ENCODE measurements at regions not wholly inside any gene's neighbourhood (a gene's known extent, or its start where the extent isn't known, plus 50 kb on each side); places are given as distances from the start of the nearest gene placed in this dataset.

DNA sequence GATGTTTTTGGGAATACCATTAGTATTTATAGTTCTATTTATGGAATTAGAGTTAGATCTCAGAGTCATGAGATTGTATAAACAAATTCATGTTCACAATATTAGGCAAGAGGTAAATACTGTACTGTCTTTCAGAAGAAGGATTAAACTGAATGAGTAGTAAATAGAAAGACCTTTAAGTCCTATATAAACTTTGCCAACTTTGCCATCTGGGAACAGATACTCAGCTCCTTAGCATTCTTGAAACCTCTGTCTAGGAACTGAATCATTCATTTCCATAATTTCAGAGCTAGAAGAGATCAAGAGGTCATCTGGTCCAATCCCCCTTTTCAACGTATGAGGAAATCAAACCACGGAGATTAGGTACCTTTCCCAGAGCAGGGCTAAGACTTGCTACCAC is 141.1 kb downstream of the CAND1 start:
- TF ChIP-seq, protein P1, sequence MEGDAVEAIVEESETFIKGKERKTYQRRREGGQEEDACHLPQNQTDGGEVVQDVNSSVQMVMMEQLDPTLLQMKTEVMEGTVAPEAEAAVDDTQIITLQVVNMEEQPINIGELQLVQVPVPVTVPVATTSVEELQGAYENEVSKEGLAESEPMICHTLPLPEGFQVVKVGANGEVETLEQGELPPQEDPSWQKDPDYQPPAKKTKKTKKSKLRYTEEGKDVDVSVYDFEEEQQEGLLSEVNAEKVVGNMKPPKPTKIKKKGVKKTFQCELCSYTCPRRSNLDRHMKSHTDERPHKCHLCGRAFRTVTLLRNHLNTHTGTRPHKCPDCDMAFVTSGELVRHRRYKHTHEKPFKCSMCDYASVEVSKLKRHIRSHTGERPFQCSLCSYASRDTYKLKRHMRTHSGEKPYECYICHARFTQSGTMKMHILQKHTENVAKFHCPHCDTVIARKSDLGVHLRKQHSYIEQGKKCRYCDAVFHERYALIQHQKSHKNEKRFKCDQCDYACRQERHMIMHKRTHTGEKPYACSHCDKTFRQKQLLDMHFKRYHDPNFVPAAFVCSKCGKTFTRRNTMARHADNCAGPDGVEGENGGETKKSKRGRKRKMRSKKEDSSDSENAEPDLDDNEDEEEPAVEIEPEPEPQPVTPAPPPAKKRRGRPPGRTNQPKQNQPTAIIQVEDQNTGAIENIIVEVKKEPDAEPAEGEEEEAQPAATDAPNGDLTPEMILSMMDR (IDR thresholded peaks at IDR 0.05; ENCODE audit: low read depth, low read length, missing input control): no peak
- TF ChIP-seq FOXA1 (IDR thresholded peaks at IDR 0.05) (no peak), EGR1 (IDR thresholded peaks at IDR 0.05; ENCODE audit: low read depth in 2 of 2) (no peak), YY1 (IDR thresholded peaks at IDR 0.05) (no peak), TAF1 (conservative IDR thresholded peaks at IDR 0.05) (no peak), JUND (IDR thresholded peaks at IDR 0.05) (no peak), GABPA (IDR thresholded peaks at IDR 0.05 in 1 of 2, conservative IDR thresholded peaks at IDR 0.05 in 1 of 2) (no peak), RXRA (IDR thresholded peaks at IDR 0.05) (no peak), RAD21 (IDR thresholded peaks at IDR 0.05) (no peak)
- TF ChIP-seq, protein P2, sequence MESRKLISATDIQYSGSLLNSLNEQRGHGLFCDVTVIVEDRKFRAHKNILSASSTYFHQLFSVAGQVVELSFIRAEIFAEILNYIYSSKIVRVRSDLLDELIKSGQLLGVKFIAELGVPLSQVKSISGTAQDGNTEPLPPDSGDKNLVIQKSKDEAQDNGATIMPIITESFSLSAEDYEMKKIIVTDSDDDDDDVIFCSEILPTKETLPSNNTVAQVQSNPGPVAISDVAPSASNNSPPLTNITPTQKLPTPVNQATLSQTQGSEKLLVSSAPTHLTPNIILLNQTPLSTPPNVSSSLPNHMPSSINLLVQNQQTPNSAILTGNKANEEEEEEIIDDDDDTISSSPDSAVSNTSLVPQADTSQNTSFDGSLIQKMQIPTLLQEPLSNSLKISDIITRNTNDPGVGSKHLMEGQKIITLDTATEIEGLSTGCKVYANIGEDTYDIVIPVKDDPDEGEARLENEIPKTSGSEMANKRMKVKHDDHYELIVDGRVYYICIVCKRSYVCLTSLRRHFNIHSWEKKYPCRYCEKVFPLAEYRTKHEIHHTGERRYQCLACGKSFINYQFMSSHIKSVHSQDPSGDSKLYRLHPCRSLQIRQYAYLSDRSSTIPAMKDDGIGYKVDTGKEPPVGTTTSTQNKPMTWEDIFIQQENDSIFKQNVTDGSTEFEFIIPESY (IDR thresholded peaks at IDR 0.05): no peak
- TF ChIP-seq, protein P3, sequence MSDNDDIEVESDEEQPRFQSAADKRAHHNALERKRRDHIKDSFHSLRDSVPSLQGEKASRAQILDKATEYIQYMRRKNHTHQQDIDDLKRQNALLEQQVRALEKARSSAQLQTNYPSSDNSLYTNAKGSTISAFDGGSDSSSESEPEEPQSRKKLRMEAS (IDR thresholded peaks at IDR 0.05): no peak
